Sigmoid colon (tissue), 6 donors: ENCODE measurements at regions not wholly inside any gene's neighbourhood (a gene's known extent, or its start where the extent isn't known, plus 50 kb on each side); places are given as distances from the start of the nearest gene placed in this dataset.

ENCODE experiments used
- DNase-seq: peaks from one replicate; pipeline ENCODE4 v3.0.0-alpha.2; 2019
- H3K27ac ChIP-seq, 4 donors: fragments of 200-600 bp; sonication (generic); one replicate each; pipeline ENCODE4 v1.5.1; 2016 to 2019; ENCODE audit warnings: mild to moderate bottlenecking in 1 of 4
- H3K27me3 ChIP-seq, 3 donors: fragments of 200-600 bp; sonication (generic); one replicate each; pipeline ENCODE4 v1.5.1; 2019; ENCODE audit warnings: mild to moderate bottlenecking in 1 of 3
- H3K36me3 ChIP-seq, 4 donors: fragments of 200-600 bp; sonication (generic); one replicate each; pipeline ENCODE4 v1.5.1; 2016 to 2019
- H3K4me1 ChIP-seq, 4 donors: fragments of 200-600 bp; sonication (generic); one replicate each; pipeline ENCODE4 v1.5.1; 2017 to 2019
- H3K4me3 ChIP-seq, 4 donors: fragments of 200-600 bp; sonication (generic); one replicate each; pipeline ENCODE4 v1.5.1; 2017 to 2019; ENCODE audit warnings: mild to moderate bottlenecking in 2 of 4, moderate library complexity in 1 of 4
- H3K9me3 ChIP-seq, 4 donors: fragments of 200-600 bp in 3 of 4; sonication (generic) in 3 of 4; one replicate each; pipeline versions ENCODE4 v1.5.1 to v1.6.1; 2013 to 2019
- CTCF ChIP-seq, 4 experiments: fragments of 450-650 bp in 3 of 4; fragments of 200-600 bp in 1 of 4; IDR thresholded peaks; one replicate each; pipeline ENCODE4 v1.5.1; 2016 to 2019; ENCODE audit warnings: antibody characterized with exemption in 4 of 4, mild to moderate bottlenecking in 3 of 4, moderate library complexity in 2 of 4
- EP300 ChIP-seq, 4 donors: sonication (generic); formaldehyde crosslinking; IDR thresholded peaks; one replicate each; pipeline ENCODE4 v1.6.1; 2017; ENCODE audit warnings: antibody characterized with exemption in 4 of 4
- POLR2A ChIP-seq, 2 donors: fragments of 450-650 bp; IDR thresholded peaks; one replicate each; pipeline ENCODE4 v1.6.1; 2016; ENCODE audit warnings: antibody characterized with exemption in 2 of 2, mild to moderate bottlenecking in 2 of 2, moderate library complexity in 2 of 2
- POLR2AphosphoS5 ChIP-seq, 4 donors: sonication (generic); formaldehyde crosslinking; IDR thresholded peaks; one replicate each; pipeline ENCODE4 v1.6.1; 2017; ENCODE audit warnings: antibody characterized with exemption in 4 of 4
- WGBS, 2 donors: extraction: QIAGEN DNeasy Blood & Tissue Kit; methylation state at CpG; one replicate each; pipeline ENCODE4 v1.1.7; 2013; 5-methylcytosine and 5-hydroxymethylcytosine counted together
- intact Hi-C: fragments of 100-400 bp; cut with DNase I; formaldehyde crosslinking; loops from one replicate; pipeline ENCODE4 v1.15.1; 2023
- donor health status: healthy with polysubstance abuse.
- donor health status: healthy.

- H3K4me1 ChIP-seq = no peaks in the 10 kb centered on the region
- intact Hi-C loops = no loop called here
- no peak overlapping the region for H3K4me3 ChIP-seq
- WGBS, 2 donors = 78 to 83% methylated on average over 2 of the region's 2 CpGs
- H3K27ac ChIP-seq = no peak overlapping the region
- H3K27me3 ChIP-seq = no peaks in the 10 kb centered on the region
- no peaks in the 10 kb centered on the region for H3K36me3 ChIP-seq
- DNase-seq = no peak
- peaks cover 0 to 13% (median 1%) of the 10 kb centered on the region in 4 donors for H3K9me3 ChIP-seq
- TF ChIP-seq POLR2AphosphoS5 (IDR thresholded peaks at IDR 0.05) = no peak
- no peak for TF ChIP-seq POLR2A (IDR thresholded peaks at IDR 0.05)
- no peak for TF ChIP-seq EP300 (IDR thresholded peaks at IDR 0.05)
- TF ChIP-seq CTCF (IDR thresholded peaks at IDR 0.05) = no peak
Measured at GRCh38 chr6:132107896-132108295, 156.7 kb upstream of the CCN2 start.

- Histone ChIP-seq H3K4me3 (no peak overlapping the region), H3K27me3 (no peaks in the 10 kb centered on the region), H3K27ac (peak overlapping the region in 1 of 4 donors; percentile 4), H3K9me3 (no peaks in the 10 kb centered on the region), H3K4me1 (peaks cover 0 to 23% (median 6%) of the 10 kb centered on the region in 4 donors), H3K36me3 (no peaks in the 10 kb centered on the region)
- TF ChIP-seq POLR2A (IDR thresholded peaks at IDR 0.05) = no peak
- TF ChIP-seq EP300 (IDR thresholded peaks at IDR 0.05) = no peak
- TF ChIP-seq CTCF (IDR thresholded peaks at IDR 0.05) = no peak
- TF ChIP-seq POLR2AphosphoS5 (IDR thresholded peaks at IDR 0.05) = no peak
- 66 to 82% methylated on average over 3 of the region's 3 CpGs for WGBS, 2 donors
- DNase-seq = no peak
- intact Hi-C loops = no loop called here
Measured at GRCh38 chr6:132101535-132101934, 150.4 kb upstream of the CCN2 start.

- DNase-seq = no peak
- Histone ChIP-seq H3K4me1 (peaks cover 0 to 23% (median 6%) of the 10 kb centered on the region in 4 donors), H3K9me3 (no peaks in the 10 kb centered on the region), H3K36me3 (no peaks in the 10 kb centered on the region), H3K4me3 (no peak overlapping the region), H3K27me3 (no peaks in the 10 kb centered on the region), H3K27ac (no peak overlapping the region)
- WGBS, 2 donors = 80 to 84% methylated on average over 4 of the region's 4 CpGs
- no peak for TF ChIP-seq EP300 (IDR thresholded peaks at IDR 0.05)
- no peak for TF ChIP-seq POLR2A (IDR thresholded peaks at IDR 0.05)
- TF ChIP-seq CTCF (IDR thresholded peaks at IDR 0.05) = no peak
- TF ChIP-seq POLR2AphosphoS5 (IDR thresholded peaks at IDR 0.05) = no peak
- intact Hi-C loops = no loop called here
Measured at GRCh38 chr6:132100388-132100990, 149.3 kb upstream of the CCN2 start.

- no peaks in the 10 kb centered on the region for H3K9me3 ChIP-seq
- no peak overlapping the region for H3K27ac ChIP-seq
- no peak for DNase-seq
- TF ChIP-seq EP300 (IDR thresholded peaks at IDR 0.05) (no peak), POLR2AphosphoS5 (IDR thresholded peaks at IDR 0.05) (no peak), POLR2A (IDR thresholded peaks at IDR 0.05) (no peak), CTCF (IDR thresholded peaks at IDR 0.05) (no peak)
- 85 to 88% methylated on average over 5 of the region's 5 CpGs for WGBS, 2 donors
- peaks cover 0 to 23% (median 6%) of the 10 kb centered on the region in 4 donors for H3K4me1 ChIP-seq
- H3K27me3 ChIP-seq = no peaks in the 10 kb centered on the region
- H3K36me3 ChIP-seq = no peaks in the 10 kb centered on the region
- intact Hi-C loops = no loop called here
- no peak overlapping the region for H3K4me3 ChIP-seq
Measured at GRCh38 chr6:132096996-132097395, 145.8 kb upstream of the CCN2 start.

GRCh38 chr6:132096245-132096644 is 145.1 kb upstream of the CCN2 start:
- TF ChIP-seq POLR2A (IDR thresholded peaks at IDR 0.05) (no peak), CTCF (IDR thresholded peaks at IDR 0.05) (no peak), POLR2AphosphoS5 (IDR thresholded peaks at IDR 0.05) (no peak), EP300 (IDR thresholded peaks at IDR 0.05) (no peak)
- Histone ChIP-seq H3K9me3 (no peaks in the 10 kb centered on the region), H3K4me1 (peaks cover 0 to 16% (median 4%) of the 10 kb centered on the region in 4 donors), H3K27me3 (no peaks in the 10 kb centered on the region), H3K27ac (no peak overlapping the region), H3K36me3 (no peaks in the 10 kb centered on the region), H3K4me3 (no peak overlapping the region)
- DNase-seq = no peak
- WGBS, 2 donors = 88 to 92% methylated on average over 3 of the region's 3 CpGs
- intact Hi-C loops = no loop called here
